SK-N-DZ (cell line): ENCODE measurements at regions not wholly inside any gene's neighbourhood (a gene's known extent, or its start where the extent isn't known, plus 50 kb on each side); places are given as distances from the start of the nearest gene placed in this dataset.

Source experiments
- DNase-seq: peaks from one replicate; pipeline ENCODE4 v3.0.0-alpha.2; 2015; ENCODE audit warnings: low spot score

DNA sequence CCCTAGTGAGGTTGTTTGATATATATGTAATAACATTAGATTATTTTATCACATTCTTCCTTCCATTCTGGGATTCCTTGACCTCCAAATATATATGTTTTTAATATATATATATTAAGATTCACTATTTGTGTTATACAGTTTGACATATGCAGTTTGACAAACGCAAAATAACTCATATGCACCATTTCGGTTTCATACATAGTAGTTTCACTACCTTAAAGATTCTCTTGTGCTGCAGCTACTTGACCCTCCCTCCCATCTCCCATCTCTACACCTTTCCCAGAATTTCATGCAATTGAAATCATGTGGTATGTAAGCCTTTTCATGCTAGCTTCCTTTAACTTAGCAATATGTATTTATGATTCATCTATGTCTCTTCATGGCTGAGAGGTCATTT is 1244.4 kb downstream of the SORCS3 start:
- no peak for DNase-seq

DNA sequence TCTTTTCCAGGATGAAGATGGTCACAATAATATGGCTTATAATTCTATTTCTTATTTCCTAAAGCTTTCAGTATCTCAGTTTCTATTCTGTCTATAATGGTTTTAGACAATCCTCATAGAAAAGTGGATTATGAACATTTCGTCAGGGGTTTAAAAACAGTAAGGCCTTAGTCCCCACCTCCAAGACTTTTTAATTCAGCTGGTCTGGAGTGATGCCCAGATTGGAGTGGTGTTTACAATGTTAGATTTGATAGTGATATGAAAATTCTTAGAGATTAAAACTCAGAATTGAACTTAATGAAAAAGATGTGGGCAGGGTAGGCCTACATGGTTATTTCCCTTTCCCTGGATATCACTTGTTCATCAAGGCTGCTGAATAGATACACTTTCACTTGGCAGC is 1238.3 kb downstream of the SORCS3 start:
- no peak for DNase-seq

DNA sequence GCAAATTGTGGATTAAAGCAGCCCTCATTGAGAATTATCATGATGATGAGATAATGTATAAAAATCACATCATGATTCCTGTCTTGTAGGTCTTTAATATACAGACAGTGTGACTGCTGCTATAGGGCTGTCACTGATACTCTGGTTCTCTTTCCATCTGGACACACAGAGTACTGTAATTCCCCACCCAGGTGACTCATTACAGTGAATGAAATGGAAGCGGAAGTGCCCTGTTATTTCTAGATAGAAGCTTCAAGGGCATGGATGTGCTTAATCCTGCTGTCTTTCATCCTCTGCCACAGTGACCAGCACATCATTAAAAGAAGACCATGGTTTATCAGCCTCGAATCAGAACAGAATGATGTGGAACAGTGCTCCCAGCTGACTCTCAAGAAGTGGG is 1234.0 kb downstream of the SORCS3 start:
- DNase-seq: no peak

DNA sequence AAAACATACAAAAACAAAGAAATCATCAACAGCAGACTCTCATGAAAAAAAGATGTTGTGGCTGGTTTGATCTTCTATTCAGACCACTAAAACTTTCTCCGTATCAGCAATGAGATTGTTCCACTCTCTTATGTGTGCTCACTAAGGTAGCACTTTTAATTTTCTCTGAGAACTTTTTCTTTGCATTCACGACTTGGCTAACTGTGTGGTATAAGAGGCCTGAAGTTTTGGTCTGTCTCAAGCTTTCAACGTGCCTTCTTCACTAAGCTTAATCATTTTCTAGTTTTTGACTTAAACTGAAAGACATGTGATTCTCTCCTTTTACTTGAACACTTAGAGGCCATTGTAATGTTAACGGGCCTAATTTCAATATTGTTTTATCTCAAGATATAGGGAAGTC is 1231.6 kb downstream of the SORCS3 start:
- DNase-seq: no peak

DNA sequence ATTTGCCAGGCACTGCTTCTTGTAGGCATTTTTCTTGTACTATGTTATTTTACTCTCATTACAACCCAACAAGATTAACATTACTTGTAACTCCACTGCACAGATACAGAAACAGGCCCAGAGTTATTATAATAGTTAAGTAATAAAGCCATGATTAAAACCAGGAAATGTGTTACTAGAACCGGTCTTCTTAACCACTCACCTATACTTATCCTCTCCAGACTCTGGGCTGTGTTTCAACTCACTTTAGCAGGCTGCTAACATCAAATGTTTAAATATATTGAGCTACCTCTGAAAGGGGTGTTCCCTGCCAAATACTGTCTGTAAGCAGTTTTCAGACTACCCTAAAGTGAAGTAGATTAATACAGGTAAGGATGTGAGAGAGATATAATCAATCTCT is 1227.8 kb downstream of the SORCS3 start:
- DNase-seq: no peak

DNA sequence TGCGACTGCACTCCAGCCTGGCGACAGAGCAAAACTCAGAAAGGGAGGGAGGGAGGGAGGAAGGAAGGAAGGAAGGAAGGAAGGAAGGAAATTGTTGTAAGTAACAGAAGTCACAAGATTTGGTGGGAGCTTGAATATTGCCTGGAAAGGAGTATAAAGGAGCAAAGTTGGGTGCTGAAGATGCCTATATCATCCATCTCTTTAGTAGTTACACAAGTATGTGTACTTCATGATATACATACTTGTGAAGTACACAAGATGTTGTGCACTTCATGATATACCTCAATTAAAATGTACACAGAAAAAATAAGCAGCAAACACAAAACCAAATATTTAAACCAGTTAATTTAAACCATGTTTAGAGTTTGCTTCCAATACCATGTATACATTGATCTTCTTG is 1223.8 kb downstream of the SORCS3 start:
- no peak for DNase-seq

DNA sequence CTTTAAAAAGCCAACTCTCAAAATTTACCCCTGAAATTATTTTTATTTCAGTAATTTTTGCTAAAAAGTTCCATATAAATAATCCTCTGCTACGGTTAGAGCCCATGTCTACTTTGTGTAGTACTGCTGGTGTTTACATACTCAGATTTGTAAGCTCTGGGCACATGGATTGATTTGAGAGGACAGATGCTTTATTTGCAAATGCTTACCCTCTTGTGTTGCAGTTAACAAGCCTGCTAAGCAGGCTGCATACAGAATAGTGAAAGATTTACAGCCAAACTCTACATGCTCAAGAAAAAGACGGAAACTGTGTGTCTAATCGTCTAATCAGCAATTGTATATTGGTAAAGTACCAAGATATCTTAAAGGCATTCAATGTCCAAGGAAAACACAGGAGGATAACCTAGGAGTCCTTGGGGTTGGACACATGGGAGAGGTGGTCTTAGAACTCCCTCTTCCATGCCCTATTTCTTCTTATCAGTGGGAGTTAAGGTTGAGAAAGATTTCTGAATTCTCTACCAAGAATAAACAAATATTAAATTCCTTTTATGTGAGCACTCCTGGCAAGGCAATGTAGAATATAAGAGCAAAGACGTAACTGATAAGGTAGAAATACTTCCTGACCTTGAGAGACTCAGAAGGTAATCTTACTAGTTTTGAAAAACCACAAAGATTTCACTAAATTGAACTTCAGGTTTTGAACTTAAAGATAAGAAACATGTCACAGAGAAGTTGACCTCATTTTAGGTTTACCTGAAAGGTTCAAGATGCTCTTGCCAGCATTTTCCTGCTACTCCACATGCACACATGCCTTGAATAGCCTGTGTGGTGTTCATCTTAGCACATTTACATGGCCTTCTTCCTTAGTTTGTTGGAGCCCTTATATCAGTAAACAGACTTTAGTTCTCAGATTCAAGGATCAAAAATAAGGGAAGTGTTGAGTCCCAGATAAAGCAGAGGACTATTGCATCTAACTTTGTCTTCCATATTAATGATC is 1216.5 kb downstream of the SORCS3 start:
- no peak for DNase-seq

DNA sequence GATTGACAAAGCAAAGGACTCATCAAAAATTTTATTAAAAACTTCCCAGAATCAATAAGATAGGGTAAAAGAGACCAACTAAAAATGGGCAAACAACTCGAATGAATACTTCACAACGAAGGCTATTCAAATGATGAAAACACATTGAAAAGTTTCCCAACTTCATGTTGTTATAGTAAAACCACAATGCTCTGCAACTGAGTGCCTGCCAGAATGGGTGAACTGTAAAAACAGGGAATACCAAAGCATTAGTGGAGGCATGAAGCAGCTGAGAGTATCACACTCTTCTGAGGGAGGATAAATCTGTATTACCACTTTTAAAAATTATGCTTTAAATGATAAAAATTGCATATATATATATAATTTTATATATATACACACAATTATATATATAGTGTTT is 1214.7 kb downstream of the SORCS3 start:
- no peak for DNase-seq

DNA sequence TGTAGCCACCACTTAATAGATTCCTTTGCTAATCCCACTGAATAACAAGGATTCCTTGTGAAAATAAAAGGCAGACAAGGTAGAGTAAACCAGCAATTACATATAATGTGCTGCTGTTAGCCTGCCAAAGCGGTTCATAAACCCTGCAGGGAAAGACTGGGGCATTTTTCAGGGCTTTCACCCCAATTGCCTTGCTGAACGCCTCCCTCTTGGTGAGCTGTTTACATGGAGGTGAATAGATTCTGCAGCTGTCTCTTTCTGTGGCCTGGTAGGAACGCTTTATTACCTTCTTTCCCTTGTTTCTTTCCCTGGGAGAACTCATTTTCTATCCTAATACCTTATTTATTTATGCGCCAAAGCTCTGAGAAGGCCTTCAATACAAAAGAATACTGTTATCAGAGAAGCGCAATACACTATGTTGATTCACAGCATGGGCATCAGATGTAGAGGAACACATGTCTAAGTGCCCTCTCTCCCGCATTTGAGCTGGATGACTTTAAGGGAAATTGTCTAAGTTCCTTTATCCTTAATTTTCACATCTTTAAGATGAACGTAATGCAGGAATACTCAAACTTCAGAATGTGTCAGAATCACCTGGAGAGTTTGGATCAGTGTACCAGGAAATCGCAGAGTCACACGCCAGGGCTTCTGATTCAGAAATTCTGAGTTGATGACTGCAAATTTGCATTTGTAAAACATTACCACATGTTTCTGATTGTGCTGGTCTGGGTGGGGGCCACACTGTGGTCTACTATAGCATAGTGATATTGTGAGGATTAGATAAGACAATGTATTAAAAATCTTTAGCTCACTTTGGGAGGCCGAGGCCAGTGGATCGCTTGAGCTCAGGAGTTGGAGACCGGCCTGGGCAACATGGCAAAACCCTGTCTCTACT is 1203.8 kb downstream of the SORCS3 start:
- no peak for DNase-seq

DNA sequence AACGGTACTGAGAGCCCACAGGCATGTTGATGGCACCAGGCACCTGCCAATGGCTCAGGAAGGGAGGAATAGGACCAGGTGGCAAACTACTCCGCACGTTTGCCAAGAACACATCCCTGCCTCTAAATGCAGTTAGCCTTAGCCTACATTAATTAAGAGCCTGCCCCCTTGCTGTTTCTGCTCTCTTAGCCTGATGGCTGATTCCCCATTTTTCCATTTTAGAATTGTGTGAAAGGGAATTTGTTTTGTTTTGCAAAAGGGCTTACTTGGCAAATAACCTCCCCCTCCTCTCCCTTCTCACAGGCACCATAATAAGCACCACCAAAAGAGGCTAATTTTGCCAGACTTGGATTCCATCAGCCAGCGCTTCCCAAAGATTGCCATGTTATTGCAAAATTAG is 1203.2 kb downstream of the SORCS3 start:
- DNase-seq: no peak

DNA sequence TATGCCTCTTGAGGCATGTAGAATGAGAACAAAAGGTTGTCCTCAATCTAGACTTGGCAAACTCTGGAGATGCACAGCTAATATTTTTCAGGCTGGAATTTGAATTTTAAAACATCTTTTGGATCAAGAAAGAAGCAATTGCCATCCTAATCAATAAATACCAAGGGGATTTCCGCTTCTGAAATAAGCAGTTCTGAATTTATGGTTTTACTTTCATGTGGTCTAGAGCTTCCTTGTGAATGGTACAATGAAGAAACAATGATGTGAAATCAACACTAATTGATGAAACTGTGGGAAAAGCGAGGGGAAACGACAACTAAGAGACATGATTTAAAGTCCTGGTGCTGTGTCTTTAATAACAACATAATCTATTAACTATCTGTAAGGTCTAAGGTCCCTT is 1202.7 kb downstream of the SORCS3 start:
- no peak for DNase-seq

DNA sequence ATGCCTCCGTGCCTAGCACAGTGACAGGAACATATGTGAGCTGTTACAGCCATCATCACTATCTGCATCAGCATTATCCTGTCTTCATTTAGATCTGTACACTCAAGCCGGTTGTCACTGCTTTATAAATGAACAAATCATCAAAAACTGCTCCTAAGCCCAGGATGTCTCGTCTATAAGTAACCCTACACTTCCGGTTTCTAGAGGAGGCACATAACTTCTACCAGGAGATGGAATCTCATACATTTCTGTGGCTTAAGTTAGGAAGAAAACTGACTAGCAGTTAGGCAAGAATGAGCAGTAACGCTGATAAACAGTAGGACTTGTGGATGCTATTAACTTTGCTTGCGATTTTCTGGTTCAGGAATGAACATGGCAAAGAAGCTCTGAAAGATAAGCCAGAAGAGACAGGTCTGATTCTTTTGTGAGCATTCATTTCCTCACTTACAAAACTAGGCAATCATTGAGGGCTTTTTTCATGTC is 1199.2 kb downstream of the SORCS3 start:
- DNase-seq: no peak

DNA sequence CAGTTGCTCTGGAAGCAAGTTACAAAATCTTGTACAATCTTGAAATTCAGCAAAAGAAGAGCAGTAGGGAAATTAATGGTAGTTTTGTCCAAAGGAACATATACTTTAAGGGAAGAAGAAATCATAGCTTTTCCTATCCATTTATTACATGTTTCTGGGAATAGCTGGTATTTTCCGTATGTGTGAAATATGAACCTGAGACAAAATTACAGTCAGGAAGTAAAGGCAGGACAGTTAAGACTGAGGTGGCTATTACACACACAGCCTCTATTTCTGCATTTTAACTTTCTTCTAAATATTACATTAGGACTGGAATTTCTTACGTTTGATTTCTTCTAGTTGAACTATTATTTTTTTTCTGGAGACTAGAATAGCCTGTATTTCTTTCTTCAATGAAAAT is 1197.3 kb downstream of the SORCS3 start:
- DNase-seq: no peak

DNA sequence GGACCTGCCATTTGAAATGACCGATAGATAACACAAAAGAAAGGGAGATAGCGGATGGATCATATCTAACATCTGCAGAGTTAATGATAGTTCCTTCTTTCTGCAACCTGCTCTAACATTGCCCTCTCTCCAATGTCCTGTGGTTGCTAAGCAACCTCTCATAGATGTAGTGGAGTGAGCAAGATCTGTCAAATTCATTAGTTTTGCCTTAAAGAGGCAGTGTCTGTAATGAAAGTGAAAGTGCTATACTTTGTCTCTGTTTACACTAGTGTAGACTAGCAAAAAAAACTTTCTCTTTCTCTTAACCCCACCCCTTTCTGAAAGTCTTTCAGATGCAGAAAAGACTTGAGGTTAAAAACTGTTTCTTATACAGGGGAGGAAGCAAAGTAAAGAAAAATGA is 1196.9 kb downstream of the SORCS3 start:
- peak; percentile 8 for DNase-seq

DNA sequence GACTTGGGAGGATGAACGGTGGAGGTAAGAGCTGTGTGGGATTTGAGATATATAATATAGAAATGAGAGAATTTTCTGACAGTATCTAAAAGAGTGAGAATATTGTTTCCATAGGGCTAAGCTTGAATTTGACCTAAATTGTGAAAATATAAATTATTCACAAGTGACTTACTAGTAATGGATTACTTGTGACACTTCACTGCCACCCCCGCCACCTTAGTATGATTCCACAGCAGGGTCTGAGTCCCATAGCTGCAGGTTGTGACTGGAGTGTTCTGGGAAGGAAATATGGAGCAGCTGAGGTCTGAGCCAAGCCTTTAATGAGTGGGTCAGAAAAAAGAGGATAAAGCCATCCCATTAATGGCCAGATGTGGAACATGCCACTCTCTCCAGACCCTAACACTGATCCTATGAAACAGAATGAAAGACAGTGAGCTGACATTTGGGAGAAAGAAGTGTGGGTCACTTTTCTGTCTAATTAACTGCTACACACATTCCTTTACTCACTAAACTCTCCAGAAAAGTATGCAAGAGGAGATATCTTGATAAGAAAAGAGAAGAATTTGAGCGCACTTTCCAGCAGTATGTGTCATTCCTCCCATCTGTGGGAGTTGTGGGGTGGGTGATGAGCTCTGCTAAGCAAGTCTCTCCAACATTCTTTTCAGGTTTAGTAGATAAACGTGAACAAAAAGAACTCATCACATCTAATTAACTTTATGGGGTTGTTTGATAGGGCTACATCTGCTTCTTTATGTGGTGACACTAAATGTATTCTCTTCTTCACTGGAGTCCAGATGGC is 1193.4 kb downstream of the SORCS3 start:
- no peak for DNase-seq

DNA sequence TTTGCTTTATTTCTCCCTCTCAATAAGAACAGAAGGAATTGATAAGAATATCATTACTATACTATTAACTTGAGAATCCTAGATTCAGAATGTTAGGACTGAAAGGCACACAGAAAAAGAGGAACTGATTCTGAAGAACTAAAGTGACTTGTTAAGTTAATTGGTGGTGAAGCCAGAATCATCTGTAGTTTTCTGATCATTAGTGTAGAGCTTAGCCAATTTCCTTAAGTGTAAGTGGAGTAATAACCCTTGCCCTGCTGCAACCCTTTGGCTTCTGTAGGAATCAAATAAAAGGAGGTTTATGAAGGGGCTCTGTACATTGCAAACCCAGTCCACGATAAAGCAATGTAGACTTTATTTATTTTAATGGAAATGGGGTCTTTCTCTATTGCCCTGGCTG is 1186.0 kb downstream of the SORCS3 start:
- no peak for DNase-seq

DNA sequence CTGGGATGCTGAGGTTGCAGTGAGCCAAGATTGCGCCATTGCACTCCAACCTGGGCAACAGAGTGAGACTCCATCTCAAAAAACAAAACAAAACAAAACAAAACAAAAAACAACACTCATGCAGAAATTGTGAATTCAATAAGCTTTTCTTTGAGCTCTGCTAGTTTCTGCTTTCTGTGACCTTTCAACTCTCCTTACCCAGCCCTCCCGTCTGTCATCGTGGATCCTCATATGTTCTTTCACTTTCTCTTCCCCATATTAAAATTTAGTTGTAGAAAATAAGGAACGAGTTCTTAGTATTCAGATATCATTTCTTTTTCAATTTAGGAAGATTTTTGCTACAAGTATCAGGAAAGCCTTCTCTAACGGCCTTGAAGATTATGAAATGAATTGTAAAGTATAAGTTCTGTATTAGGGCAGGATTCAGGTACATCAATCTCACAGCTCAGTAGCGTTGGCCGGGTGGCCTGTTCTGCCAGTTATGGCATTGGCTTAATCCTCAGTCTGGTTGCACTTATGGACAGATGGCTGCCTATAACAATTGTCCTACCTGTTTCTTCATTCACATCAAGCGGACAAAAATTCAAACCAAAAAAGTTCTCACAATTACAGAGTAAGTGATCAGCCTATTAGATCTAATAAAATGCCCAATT is 1167.0 kb downstream of the SORCS3 start:
- no peak for DNase-seq

DNA sequence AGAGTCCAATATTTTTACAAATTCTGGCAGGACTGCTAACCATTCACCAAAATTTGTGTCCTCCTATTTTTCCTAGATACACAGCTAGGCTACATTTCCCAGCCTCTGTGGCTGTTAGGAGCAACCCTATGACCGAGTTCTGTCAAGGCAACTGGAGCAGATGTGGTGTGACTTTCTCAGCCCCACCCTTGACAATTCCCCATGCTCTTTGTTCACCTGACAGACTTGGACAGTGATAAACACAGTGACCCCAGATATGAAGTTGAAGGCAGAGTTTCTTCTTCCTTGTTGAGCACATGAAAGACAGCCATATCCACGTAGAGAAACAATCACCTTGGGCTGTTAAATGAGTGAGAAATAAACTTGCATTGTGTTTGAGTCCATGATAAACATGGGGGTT is 1162.1 kb downstream of the SORCS3 start:
- no peak for DNase-seq

DNA sequence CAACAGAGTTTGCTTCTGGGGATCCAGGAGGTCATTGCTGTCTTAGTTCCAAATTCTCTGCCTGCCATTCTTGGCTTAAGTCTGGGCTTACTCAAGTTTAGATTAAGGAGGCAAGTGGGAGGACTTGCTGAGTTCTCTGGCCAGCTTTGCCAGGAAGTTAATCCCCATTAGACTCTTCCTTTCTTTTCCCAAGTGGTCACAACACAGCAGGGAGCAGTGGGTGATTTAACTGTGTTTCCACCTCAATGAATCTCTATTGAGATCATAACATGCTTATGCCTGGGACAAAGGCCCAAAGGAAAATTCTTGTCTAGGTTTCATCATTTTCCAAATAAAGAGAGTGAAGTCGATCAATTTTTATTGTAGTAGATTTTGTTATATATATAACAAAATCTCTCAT is 1159.6 kb downstream of the SORCS3 start:
- no peak for DNase-seq

DNA sequence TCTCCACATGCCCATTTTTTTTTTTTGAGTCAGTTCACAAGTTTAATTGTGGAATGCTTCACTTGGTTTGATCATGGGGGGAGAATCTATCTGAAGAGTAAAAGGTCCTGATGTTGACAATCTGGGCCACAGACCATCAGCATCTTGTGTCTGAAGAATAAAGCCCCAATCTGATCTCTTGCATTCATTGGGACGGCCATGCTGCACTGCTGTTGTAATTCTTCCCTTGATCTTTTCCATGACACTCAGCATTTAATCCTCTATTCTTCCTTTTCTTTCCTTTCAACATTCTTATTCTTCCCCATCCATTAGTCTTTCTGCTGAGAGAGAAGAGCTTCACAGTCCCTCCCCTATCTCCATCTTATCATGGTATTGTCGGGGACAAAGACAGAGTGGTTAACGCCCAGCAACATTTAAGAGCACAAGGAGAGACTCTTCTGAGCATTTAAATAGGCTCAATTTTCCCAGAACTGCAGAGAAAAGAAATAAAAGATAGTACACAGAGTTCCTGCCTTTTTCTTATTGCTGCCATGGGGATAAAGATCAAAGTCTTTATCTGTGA is 1157.3 kb downstream of the SORCS3 start:
- no peak for DNase-seq
